ENCODE measurements at regions not wholly inside any gene's neighbourhood (a gene's known extent, or its start where the extent isn't known, plus 50 kb on each side); places are given as distances from the start of the nearest gene placed in this dataset.

- no peak for TF ChIP-seq CTCF (IDR thresholded peaks at IDR 0.05)
- no peak for TF ChIP-seq POLR2A (IDR thresholded peaks at IDR 0.05)
Measured at GRCh38 chr15:88985547-88986393, 72.6 kb upstream of the MFGE8 start.
